ENCODE measurements at regions not wholly inside any gene's neighbourhood (a gene's known extent, or its start where the extent isn't known, plus 50 kb on each side); places are given as distances from the start of the nearest gene placed in this dataset.
"Not testable (repeated sequence)": the region's sequence is repeated elsewhere in the genome, so short reads cannot be mapped to it uniquely, and the experiment has no call there.

GRCh38 chr21:20882462-20883407 lies 115.5 kb upstream of the NCAM2 start:
- Histone ChIP-seq H3K27ac (no peak overlapping the region), H3K4me1 (ENCODE audit: control insufficient read depth in 1 of 2, low read depth in 2 of 2) (no peaks in the 10 kb centered on the region), H3K9me3 (no peaks in the 10 kb centered on the region), H3K36me3 (no peaks in the 10 kb centered on the region), H3K27me3 (replicated peaks; ENCODE audit: insufficient read depth) (no peaks in the 10 kb centered on the region), H3K4me3 (no peak overlapping the region)
- ATAC-seq (ENCODE audit: insufficient number of reproducible peaks, low FRiP score, low read depth) (no peak), DNase-seq (ENCODE audit: low spot score) (no peak)
- TF ChIP-seq, protein P1, sequence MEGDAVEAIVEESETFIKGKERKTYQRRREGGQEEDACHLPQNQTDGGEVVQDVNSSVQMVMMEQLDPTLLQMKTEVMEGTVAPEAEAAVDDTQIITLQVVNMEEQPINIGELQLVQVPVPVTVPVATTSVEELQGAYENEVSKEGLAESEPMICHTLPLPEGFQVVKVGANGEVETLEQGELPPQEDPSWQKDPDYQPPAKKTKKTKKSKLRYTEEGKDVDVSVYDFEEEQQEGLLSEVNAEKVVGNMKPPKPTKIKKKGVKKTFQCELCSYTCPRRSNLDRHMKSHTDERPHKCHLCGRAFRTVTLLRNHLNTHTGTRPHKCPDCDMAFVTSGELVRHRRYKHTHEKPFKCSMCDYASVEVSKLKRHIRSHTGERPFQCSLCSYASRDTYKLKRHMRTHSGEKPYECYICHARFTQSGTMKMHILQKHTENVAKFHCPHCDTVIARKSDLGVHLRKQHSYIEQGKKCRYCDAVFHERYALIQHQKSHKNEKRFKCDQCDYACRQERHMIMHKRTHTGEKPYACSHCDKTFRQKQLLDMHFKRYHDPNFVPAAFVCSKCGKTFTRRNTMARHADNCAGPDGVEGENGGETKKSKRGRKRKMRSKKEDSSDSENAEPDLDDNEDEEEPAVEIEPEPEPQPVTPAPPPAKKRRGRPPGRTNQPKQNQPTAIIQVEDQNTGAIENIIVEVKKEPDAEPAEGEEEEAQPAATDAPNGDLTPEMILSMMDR (IDR thresholded peaks at IDR 0.05), result no peak

DNA sequence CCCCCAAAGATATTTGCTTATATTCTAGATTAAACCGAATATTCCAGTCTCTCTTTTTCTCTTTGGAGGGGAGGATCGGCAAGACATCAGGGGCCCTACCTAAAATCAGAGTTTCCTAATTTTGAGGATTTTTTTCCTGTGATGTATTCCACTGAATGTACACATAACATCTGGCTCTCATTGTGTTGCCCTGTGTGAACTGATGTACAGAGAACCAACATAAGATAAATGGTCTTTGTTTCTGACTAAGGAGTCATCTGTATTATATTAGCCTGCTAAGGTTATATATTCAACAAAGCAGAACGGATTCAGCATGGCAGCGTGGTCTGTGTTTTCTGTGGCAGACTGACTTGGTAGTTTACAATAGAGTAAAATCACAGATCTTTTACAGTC lies 114.8 kb upstream of the NCAM2 start:
- Histone ChIP-seq H3K36me3 (no peaks in the 10 kb centered on the region), H3K4me3 (no peak overlapping the region), H3K9me3 (no peaks in the 10 kb centered on the region), H3K27me3 (replicated peaks; ENCODE audit: insufficient read depth) (no peaks in the 10 kb centered on the region), H3K4me1 (ENCODE audit: control insufficient read depth in 1 of 2, low read depth in 2 of 2) (no peaks in the 10 kb centered on the region), H3K27ac (no peak overlapping the region)
- ATAC-seq (ENCODE audit: insufficient number of reproducible peaks, low FRiP score, low read depth), result no peak
- no peak for DNase-seq (ENCODE audit: low spot score)
- TF ChIP-seq, protein P1 (IDR thresholded peaks at IDR 0.05), result no peak

DNA sequence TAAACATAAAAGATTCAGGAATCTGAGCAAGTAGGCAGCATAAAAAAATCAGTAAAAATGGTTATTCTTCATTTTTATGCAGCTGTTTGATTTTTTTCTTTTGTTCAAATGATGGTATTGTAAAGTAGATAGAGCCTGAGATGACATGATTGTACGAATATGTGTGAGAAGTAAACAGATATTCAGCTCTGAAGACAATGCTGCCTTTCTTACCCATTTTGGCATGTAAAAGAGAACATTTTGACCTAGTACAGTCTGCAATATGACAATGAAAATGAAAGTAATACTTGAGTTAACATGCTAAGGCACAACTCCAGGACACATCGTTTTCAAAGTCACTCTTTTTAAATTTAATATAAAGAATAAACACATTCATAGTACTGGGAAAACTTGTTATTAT lies 95.7 kb upstream of the NCAM2 start:
- H3K27me3 ChIP-seq (replicated peaks; ENCODE audit: insufficient read depth), result no peaks in the 10 kb centered on the region
- H3K4me1 ChIP-seq (ENCODE audit: control insufficient read depth in 1 of 2, low read depth in 2 of 2), result no peaks in the 10 kb centered on the region
- ATAC-seq (ENCODE audit: insufficient number of reproducible peaks, low FRiP score, low read depth), result no peak
- DNase-seq (ENCODE audit: low spot score), result no peak
- TF ChIP-seq, protein P1 (IDR thresholded peaks at IDR 0.05), result no peak
- H3K27ac ChIP-seq, result no peak overlapping the region
- H3K36me3 ChIP-seq, result no peaks in the 10 kb centered on the region
- H3K9me3 ChIP-seq, result no peaks in the 10 kb centered on the region
- H3K4me3 ChIP-seq, result no peak overlapping the region

DNA sequence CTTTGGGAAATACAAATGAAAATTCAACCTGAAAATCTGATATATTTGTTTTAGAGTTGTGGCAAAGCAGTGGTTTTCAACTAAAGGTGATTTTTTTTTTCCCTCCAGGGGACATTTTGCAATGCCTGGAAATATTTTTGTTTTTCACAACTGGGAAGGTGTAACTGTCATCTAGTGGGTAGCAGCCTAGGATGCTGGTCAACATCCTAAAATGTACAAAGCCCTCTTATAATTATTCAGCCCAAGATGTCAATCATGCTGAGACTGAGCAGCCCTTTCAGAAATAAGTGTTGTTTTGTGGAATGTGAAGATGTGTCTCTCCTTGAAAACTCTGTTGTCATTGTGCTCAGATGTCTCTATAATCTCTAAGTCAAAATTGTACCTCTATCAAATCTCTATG lies 95.2 kb upstream of the NCAM2 start:
- Histone ChIP-seq H3K9me3 (no peaks in the 10 kb centered on the region), H3K4me1 (ENCODE audit: control insufficient read depth in 1 of 2, low read depth in 2 of 2) (no peaks in the 10 kb centered on the region), H3K36me3 (no peaks in the 10 kb centered on the region), H3K27ac (no peak overlapping the region), H3K4me3 (no peak overlapping the region), H3K27me3 (replicated peaks; ENCODE audit: insufficient read depth) (no peaks in the 10 kb centered on the region)
- DNase-seq (ENCODE audit: low spot score) (no peak), ATAC-seq (ENCODE audit: insufficient number of reproducible peaks, low FRiP score, low read depth) (no peak)
- TF ChIP-seq, protein P1 (IDR thresholded peaks at IDR 0.05), result no peak

DNA sequence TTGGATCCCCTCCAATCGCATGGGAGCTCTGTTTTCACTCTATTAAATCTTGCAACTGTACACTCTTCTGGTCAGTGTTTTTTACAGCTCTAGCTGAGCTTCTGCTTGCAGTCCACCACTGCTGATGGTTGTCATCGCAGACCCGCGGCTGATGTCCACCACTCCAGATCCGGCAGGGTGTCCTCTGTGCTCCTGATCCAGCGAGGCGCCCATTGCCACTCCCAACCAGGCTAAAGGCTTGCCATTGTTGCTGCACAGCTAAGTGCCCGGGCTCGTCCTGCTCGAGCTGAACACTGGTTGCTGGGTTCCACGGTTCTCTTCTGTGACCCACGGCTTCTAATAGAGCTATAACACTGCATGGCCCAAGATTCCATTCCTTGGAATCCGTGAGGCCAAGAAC lies 70.7 kb upstream of the NCAM2 start:
- H3K27me3 ChIP-seq (replicated peaks; ENCODE audit: insufficient read depth); H3K4me3 ChIP-seq; H3K27ac ChIP-seq; H3K4me1 ChIP-seq (ENCODE audit: control insufficient read depth in 1 of 2, low read depth in 2 of 2); DNase-seq (ENCODE audit: low spot score); ATAC-seq (ENCODE audit: insufficient number of reproducible peaks, low FRiP score, low read depth); H3K36me3 ChIP-seq; H3K9me3 ChIP-seq: not testable (repeated sequence)
